C4-2B (cell line): ENCODE measurements at regions not wholly inside any gene's neighbourhood (a gene's known extent, or its start where the extent isn't known, plus 50 kb on each side); places are given as distances from the start of the nearest gene placed in this dataset.

ENCODE experiments used
- CTCF ChIP-seq: fragments of 450-650 bp; conservative IDR thresholded peaks from 2 replicates; pipeline ENCODE4 v1.5.1; 2017; ENCODE audit warnings: mild to moderate bottlenecking
- ZFX ChIP-seq: fragments of 450-650 bp; IDR thresholded peaks from 2 replicates; pipeline ENCODE4 v1.6.1; 2017

- TF ChIP-seq CTCF (no peak), ZFX (no peak)
These were observed 85.8 kb downstream of the SLC25A47 start for GRCh38 chr14:100409003-100409360.
